HT1080 (cell line): ENCODE measurements at regions not wholly inside any gene's neighbourhood (a gene's known extent, or its start where the extent isn't known, plus 50 kb on each side); places are given as distances from the start of the nearest gene placed in this dataset.
"Not testable (repeated sequence)": the region's sequence is repeated elsewhere in the genome, so short reads cannot be mapped to it uniquely, and the experiment has no call there.

ENCODE experiments used
- DNase-seq: peaks from one replicate; pipeline ENCODE4 v3.0.0-alpha.2; 2015; ENCODE audit warnings: low read depth

DNA sequence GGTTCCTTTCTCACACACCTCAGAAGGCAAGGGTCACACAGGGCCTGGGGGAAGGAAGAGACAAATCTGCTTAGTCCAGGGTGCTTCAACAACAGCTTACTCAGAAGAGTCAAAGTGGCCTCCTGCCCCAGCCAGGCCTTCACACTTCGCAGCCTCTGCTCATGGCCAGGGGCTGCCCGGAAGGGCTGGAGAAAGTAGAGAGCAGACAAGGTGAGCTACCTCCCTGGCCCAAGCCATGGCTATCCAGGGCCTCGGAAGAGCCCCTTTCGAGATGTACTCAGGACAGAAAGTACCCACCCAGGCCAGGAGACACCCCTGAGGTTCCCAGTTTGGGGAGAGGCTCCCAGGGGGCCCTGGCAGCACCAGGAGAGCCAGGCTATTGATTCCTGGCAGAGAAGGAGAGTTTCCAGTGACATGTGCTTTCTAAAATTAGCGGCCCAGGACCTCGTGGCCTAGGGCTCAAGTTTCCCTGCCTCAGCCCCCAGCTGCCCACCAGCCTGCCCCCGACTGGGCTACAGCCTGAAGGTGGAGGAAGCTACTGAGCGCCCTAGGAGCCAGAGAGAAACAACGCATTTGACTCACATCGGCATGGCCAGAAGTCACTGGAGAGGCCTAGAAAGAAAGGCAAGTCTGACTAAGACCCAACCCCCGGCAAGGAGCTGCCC lies 533.2 kb downstream of the TP53TG3F start:
- DNase-seq = not testable (repeated sequence)

DNA sequence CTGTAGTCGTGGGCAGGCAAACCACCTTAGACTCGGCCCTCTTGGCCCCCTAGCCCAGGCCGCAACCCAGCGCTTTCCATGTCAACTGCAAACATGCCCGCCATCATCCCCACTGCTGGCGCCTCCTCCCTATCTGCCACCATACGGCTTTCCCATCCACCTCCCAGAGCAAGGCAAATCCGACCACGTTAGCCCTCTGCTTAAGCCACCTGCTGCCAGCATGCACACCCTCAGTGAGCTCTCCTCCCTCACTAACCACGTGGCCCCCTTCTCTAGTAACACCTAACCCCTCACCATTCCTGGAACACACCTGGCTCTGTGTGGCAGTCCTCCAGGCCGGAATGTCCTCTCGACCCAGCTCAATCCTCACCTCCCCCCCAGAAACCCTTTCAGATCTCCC lies 534.8 kb downstream of the TP53TG3F start:
- DNase-seq = not testable (repeated sequence)

DNA sequence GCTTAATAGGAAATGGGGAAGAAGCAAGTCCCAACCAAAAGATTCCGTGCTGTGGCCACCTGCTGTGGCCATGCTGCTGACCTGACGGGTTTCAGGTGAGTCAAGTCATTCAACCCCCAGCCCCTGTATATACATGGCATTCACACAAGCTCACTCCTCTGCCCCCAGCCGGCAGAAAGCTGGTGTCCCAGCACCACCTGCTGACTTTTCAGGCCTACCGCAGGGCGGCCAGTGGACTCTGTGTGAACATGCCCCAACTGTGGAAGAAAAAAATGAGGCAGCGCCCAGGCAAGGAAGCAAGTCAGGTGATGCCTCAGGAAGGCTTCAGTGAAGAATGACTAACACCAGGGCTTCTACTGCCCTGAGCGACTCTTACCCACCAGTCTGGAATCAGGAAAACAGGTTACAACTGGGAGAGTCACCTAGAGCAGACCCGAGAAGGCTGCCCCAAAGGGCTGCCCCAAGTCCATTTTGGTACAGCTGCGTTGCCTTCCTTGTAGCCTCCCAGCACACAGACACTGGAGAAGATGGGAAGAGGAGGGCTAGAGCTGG lies 536.5 kb downstream of the TP53TG3F start:
- DNase-seq = peak; percentile 41

DNA sequence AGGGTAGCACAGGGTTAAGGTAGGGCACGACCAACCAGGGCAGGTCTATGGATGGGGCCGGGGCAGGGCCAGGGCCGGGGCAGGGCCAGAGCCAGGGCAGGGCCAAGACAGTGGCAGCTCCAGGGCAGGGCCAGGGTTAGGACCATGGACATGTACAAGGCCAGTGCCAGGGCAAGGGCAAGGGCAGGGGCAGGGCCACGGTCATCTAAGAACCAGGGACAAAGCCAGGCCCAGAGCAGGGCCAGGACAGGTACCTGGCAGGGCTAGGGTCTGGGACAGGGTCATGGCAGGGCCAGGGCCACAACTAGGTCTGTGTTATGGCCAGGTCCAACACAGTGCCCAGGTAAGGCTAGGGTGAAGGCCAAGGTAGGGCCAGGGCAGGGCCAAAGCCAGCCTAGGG lies 541.8 kb downstream of the TP53TG3F start:
- not testable (repeated sequence) for DNase-seq

DNA sequence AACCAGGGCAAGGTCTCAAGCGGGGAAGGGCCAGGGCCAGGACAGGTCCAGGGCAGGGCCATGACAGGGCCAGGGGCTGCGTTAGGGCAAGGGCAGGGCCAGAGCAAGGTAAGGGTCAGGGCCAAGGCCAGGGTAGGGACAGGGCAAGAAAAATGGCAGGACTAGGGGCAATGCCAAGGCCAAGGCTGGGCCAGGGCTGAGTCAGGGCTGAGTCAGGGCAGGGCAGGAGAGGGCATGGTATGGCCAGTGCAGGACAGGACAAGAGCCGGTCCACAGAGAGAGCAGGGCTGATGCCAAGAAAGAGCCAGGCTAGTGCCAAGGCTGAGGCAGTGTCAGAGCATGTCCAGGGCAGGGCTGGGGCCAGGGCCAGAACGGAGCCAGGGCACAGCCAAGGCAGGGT lies 542.5 kb downstream of the TP53TG3F start:
- DNase-seq = not testable (repeated sequence)

DNA sequence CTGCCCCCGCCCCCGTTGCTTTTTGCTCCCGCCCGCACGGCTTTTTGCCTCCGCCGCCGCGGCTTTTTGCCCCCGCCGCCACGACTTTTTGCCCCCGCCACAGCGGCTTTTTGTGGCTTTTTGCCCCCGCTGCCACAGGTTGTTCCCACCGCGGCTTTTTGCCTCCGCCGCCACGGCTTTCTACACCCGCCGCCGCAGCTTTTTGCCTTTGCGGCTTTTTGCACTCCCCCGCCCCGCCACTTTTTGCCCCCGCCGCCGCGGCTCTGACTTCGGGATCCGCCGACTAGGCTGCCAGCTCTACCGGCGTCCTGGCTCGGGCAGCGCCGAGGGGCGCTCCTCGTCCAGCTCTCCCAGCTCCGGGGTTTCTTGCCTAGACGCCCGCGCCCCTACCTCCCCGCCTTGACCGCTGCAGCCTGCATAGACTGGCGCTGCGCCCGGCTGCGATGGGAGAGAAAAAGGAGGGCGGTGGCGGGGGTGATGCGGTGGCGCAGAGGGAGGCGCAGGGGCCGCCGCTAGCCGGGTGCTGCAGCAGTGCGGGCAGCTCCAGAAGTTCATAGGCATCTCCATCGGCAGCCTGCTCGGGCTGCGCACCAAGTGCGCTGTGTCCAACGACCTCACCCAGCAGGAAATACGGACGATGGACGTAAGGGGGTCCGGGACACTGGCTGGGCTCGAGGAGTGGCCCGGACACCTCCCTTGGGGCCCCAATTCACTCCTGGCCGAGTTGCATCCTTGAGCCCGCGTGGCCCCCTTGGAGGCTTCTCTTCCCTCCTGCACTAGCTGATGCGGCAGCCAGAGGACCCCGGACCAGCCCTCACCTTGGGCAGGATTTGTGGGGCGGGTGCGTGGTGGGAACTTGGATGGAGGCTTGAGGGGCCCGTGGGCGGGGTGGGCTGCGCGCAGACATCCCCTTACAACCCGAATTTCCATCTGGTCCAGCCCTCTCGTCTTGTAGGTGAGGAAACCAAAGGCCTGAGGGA lies 555.7 kb downstream of the TP53TG3F start:
- DNase-seq = not testable (repeated sequence)

DNA sequence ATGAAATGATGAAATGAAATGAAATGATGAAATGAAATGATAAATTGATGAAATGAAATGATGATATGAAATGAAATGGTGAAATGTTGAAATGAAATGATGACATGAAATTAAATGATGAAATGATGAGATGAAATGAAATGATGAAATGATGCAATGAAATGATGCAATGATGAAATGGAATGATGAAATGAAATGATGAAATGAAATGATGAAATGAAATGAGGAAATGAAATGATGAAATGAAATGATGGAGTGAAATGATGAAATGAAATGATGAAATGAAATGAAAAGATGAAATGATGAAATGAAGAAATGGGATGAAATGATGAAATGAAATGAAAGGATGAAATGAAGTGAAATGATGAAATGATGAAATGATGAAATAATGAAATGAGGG lies 558.9 kb downstream of the TP53TG3F start:
- not testable (repeated sequence) for DNase-seq

DNA sequence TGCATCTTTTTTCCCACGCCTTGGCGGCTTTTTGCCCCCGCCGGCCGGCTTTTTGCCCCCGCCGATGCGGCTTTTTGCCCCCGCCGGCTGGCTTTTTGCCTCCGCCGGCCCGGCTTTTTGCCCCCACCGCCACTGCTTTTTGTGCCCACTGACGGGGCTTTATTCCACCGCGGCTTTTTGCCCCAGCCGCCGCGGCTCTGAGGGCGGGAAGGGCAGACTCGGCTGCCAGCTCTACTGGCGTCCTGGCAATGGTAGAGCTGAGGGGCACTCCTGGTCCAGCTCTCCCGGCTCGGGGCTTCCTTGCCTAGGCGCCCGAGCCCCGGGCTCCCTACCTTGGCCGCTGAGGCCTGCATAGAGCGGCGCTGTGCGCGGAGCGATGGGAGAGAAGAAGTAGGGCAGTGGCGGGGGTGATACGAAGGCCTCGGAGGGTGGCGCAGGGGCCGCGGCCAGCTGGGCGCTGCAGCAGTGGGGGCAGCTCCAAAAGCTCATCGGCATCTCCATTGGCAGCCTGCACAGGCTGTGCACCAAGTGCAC lies 591.4 kb downstream of the TP53TG3F start:
- no peak for DNase-seq

DNA sequence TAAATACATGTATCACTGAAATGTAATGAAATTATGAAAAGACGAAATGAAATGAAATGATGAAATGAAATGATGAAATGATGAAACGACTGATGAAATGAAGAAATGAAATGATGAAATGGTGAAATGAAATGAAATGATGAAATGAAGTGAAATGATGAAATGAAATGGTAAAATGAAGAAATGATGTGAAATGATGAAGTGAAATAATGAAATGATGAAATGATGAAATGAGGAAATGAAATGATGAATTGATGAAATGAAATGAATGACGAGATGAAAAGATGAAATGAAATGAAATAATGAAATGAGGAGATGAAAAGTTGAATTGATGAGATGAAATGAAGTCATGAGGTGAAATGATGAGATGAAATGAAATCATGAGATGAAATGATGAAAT lies 594.7 kb downstream of the TP53TG3F start:
- no peak for DNase-seq

DNA sequence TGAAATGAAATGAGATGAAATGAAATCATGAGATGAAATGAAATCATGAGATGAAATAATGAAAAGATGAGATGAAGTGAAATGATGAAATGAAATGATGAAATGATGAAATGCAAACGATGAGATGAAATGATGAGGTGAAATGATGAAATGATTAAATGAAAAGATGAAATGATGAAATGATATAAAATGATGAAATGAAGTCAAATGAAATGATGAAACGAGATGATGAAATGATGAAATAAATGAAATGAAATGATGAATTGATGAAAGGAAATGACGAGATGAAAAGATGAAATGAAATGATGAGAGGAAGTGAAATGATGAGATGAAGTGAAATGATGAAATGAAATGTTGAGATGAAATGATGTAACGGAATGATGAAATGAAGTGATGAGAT lies 595.6 kb downstream of the TP53TG3F start:
- DNase-seq = no peak

DNA sequence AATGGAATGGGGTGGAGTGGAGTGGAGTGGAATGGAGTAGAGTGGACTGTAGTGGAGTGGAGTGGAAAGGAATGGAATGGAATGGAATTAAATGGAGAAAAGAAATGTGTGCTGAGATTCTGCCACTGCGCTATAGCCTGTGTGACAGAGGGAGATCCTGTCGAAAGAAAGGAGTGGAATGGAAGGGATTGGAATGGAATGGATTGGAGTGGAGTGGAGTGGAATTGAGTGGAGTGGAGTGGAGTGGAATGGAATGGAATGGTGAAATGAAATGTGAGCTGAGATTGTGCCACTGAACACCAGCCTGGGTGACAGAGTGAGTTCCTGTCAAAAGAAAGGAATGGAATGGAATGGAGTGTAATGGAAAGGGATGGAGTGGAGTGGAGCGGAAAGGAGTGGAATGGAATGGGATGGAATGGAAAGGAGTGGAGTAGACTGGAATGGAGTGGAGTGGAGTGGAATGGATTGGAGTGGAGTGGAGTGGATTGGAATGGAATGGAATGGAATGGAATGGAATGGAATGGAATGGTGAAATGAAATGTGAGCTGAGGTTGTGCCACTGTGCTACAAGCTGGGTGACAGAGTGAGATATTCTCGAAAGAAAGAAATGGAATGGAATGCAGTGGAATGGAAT lies 603.3 kb downstream of the TP53TG3F start:
- not testable (repeated sequence) for DNase-seq

DNA sequence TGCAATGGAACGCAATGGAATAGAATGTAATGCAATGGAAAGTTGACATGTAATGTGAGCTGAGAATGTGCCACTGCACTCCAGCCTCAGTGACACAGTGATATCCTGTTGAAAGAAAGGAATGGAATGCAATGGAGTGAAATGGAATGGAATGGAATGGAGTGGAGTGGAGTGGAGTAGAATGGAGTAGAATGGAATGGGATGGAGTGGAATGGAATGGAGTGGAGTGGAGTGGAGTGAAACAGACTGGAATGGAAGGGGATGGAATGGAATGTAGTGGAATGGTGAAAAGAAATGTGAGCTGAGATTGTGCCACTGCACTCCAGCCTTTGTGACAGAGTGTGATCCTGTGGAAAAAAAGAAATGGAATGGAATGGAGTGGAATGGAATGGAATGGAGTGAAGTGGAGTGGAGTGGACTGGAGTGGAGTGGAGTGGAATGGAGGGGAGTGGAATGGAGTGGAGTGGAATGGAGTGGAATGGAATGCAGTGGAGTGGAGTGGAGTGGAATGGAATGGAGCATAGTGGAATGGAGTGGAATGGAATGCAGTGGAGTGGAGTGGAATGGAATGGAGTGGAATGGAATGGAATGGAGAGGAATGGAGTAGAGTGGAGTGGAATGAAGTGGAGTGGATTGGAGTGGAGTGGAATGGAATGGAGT lies 604.2 kb downstream of the TP53TG3F start:
- not testable (repeated sequence) for DNase-seq

DNA sequence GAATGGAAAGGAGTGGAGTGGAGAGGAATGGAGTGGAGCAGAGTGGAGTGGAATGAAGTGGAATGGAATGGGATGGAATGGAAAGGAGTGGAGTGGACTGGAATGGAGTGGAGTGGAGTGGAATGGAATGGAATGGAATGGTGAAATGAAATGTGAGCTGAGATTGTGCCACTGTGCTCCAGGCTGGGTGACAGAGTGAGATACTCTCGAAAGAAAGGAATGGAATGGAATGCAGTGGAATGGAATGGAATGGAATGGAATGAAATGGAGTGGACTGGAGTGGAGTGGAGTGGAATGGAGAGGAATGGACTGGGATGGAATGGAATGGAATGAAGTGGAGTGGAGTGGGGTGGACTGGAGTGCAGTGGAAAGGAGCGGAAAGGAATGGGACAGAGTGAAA lies 605.2 kb downstream of the TP53TG3F start:
- not testable (repeated sequence) for DNase-seq

DNA sequence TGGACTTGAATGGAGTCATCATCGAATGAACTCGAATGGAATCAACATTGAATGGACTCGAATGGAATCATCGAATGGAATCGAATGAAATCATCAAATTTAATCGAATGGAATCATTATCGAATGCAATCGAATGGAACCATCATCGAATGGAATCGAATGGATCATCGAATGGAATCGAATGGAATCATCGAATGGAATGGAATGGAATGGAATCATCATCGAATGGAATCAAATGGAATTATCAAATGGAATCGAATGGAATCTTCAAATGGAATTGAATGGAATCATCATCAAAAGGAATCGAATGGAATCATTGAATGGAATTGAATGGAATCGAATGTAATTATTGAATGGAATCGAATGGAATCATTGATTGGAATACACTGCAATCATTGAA lies 610.3 kb downstream of the TP53TG3F start:
- DNase-seq = not testable (repeated sequence)

DNA sequence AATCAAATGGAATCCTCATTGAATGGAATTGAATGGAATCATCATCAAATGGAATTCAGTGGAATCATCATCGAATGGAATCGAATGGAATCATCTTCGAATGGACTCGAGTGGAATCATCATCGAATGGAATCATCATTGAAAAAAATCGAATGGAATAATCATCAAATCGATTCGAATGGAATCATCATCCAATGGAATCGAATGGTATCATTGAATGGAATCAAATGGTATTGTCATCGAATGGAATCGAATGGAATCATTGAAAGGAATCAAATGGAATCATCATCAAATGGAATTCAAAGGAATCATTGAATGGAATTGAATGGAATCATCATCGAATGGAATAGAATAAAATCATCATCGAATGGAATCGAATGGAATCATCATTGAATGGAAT lies 619.3 kb downstream of the TP53TG3F start:
- no peak for DNase-seq

DNA sequence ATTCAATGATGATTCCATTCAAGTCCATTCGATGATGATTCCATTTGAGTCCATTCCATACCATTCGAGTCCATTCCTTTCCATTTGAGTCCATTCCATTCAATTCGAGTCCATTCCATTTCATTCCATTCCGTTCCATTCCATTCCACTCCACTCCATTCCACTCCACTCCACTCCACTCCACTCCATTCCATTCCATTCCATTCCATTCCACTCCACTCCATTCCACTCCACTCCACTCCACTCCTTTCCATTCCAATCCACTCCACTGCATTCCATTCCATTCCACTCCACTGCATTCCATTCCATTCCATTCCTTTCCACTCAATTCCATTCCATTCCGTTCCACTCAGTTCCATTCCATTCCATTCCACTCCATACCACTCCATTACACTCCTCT lies 625.6 kb downstream of the TP53TG3F start:
- DNase-seq = not testable (repeated sequence)

DNA sequence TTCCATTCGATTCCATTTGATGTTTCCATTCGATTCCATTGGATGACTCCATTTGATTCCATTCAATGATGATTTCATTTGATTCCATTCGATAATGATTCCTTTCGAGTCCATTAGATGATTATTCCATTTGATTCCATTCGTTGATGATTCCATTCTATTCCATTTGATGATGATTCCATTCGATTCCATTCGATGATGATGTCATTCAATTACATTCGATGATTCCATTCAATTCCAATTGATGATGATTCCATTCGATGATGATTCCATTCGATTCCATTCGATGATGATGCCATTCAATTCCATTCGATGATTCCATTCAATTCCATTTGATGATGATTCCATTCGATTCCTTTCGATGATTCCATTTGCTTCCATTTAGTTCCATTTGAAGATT lies 635.6 kb downstream of the TP53TG3F start:
- DNase-seq = not testable (repeated sequence)

DNA sequence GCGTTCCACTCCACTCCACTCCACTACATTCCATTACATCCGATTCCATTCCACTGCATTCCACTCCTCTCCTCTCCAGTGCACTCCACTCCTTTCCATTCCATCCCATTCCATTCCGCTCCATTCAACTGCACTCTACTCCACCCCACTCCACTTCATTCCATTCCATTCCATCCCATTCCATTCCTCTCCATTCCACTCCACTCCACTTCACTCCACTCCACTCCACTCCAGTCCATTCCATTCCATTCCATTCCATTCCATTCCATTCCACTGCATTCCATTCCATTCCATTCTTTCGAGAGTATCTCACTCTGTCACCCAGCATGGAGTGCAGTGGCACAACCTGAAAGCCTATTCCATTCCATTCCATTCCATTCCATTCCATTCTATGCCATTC lies 637.5 kb downstream of the TP53TG3F start:
- not testable (repeated sequence) for DNase-seq

DNA sequence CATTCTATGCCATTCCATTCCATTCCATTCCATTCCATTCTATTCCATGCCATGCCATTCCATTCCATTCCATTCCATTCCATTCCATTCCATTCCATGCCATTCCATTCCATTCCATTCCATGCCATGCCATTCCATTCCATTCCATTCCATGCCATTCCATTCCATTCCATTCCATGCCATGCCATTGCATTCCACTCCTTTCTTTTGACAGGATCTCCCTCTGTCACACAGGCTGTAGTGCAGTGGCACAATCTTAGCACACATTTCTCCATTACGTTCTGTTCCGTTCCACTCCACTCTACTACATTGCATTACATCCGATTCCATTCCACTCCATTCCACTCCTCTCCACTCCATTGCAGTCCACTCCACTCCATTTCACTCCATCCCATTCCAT lies 637.9 kb downstream of the TP53TG3F start:
- not testable (repeated sequence) for DNase-seq

DNA sequence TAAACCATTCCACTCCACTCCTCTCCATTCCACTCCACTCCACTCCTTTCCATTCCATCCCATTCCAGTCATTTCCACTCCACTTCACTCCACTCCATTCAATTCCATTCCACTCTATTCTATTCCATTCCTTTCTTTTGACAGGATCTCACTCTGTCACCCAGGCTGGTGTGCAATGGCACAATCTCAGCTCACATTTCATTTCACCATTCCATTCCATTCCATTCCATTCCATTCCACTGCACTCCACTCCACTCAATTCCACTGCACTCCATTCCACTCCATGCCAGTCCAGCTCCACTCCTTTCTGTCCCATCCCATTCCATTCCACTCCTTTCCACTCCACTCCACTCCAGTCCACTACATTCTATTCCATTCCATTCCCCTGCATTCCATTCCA lies 638.6 kb downstream of the TP53TG3F start:
- DNase-seq = not testable (repeated sequence)

DNA sequence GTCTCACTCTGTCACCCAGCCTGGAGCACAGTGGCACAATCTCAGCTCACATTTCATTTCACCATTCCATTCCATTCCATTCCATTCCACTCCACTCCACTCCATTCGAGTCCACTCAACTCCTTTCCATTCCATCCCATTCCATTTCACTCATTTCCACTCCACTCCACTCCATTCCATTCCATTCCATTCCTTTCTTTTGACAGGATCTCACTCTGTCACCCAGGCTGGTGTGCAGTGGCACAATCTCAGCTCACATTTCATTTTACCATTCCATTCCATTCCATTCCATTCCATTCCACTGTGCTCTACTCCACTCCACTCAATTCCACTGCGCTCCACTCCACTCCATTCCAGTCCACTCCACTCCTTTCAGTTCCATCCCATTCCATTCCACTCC lies 639.6 kb downstream of the TP53TG3F start:
- DNase-seq = not testable (repeated sequence)
